Smooth muscle cell (in vitro differentiated cells): ENCODE measurements at regions not wholly inside any gene's neighbourhood (a gene's known extent, or its start where the extent isn't known, plus 50 kb on each side); places are given as distances from the start of the nearest gene placed in this dataset.
A peak's percentile ranks its signal among the peaks of the same experiment; 100 is the strongest.

Source experiments
- DNase-seq: peaks from one replicate; lab custom pipeline; 2025; ENCODE audit not compliant: unreplicated experiment; lab: John Stamatoyannopoulos, UW
- H2AFZ ChIP-seq: fragments of 200-600 bp; sonication (generic); 2 replicates; pipeline ENCODE4 v1.6.0; 2016; ENCODE audit warnings: antibody characterized with exemption, low read depth, mild to moderate bottlenecking
- H3F3A ChIP-seq: fragments of 200-600 bp; sonication (generic); 2 replicates; pipeline ENCODE4 v1.6.0; 2017; ENCODE audit warnings: antibody characterized with exemption, low read depth
- H3K27ac ChIP-seq: fragments of 200-600 bp; sonication (generic); 2 replicates; pipeline ENCODE4 v1.5.1; 2016; ENCODE audit warnings: low read depth, mild to moderate bottlenecking
- H3K27me3 ChIP-seq: fragments of 200-600 bp; sonication (generic); 2 replicates; pipeline ENCODE4 v1.6.1; 2016; ENCODE audit warnings: low read depth, mild to moderate bottlenecking
- H3K36me3 ChIP-seq: fragments of 200-600 bp; sonication (generic); 2 replicates; pipeline ENCODE4 v1.5.1; 2016; ENCODE audit warnings: low read depth
- H3K4me1 ChIP-seq: fragments of 200-600 bp; sonication (generic); 2 replicates; pipeline ENCODE4 v1.5.1; 2016; ENCODE audit warnings: low read depth
- H3K4me2 ChIP-seq: fragments of 200-600 bp; sonication (generic); 2 replicates; pipeline ENCODE4 v1.6.0; 2016; ENCODE audit warnings: mild to moderate bottlenecking
- H3K4me3 ChIP-seq: fragments of 200-600 bp; sonication (generic); 2 replicates; pipeline ENCODE4 v1.5.1; 2016; ENCODE audit warnings: mild to moderate bottlenecking
- H3K79me2 ChIP-seq: fragments of 200-600 bp; sonication (generic); 2 replicates; pipeline ENCODE4 v1.6.0; 2016; ENCODE audit warnings: low read depth, mild to moderate bottlenecking
- H3K9ac ChIP-seq: fragments of 200-600 bp; sonication (generic); 2 replicates; pipeline ENCODE4 v1.6.0; 2016; ENCODE audit warnings: low read depth
- H3K9me3 ChIP-seq: fragments of 200-600 bp; sonication (generic); replicated peaks from 2 replicates; pipeline ENCODE4 v1.5.1; 2016; ENCODE audit warnings: low read depth
- H4K20me1 ChIP-seq: fragments of 200-600 bp; sonication (generic); 2 replicates; pipeline ENCODE4 v1.6.0; 2016; ENCODE audit warnings: low read depth
- CTCF ChIP-seq: fragments of 200-600 bp; sonication (generic); IDR thresholded peaks from 2 replicates; pipeline ENCODE4 v1.5.1; 2017; ENCODE audit warnings: borderline replicate concordance, mild to moderate bottlenecking, antibody characterized with exemption; ENCODE audit not compliant: insufficient read depth, poor library complexity, severe bottlenecking
- WGBS: methylation state at CpG from one replicate; pipeline ENCODE4 v1.1.7; 2016; ENCODE audit warnings: low lambda C conversion rate; 5-methylcytosine and 5-hydroxymethylcytosine counted together

- H2AFZ ChIP-seq, result no peak overlapping the region
- no peak overlapping the region for H3K4me3 ChIP-seq
- no peaks in the 10 kb centered on the region for H3K9me3 ChIP-seq
- no peak overlapping the region for H3K27ac ChIP-seq
- H4K20me1 ChIP-seq, result no peaks in the 10 kb centered on the region
- no peaks in the 10 kb centered on the region for H3K79me2 ChIP-seq
- TF ChIP-seq CTCF, result no peak
- H3K4me1 ChIP-seq, result no peaks in the 10 kb centered on the region
- no peak overlapping the region for H3K9ac ChIP-seq
- no peaks in the 10 kb centered on the region for H3K27me3 ChIP-seq
- H3K4me2 ChIP-seq, result no peak overlapping the region
- DNase-seq, result no peak
- no peaks in the 10 kb centered on the region for H3K36me3 ChIP-seq
- H3F3A ChIP-seq, result no peaks in the 10 kb centered on the region
Observed at GRCh38 chr11:105398636-105399035, 211.2 kb upstream of the GRIA4 start.

GRCh38 chr11:105393326-105393725 lies 216.5 kb upstream of the GRIA4 start:
- no peaks in the 10 kb centered on the region for H3K27me3 ChIP-seq
- H2AFZ ChIP-seq, result peak overlapping the region; percentile 57

GRCh38 chr11:105392556-105392955 lies 217.3 kb upstream of the GRIA4 start:
- no peak overlapping the region for H3K4me3 ChIP-seq
- no peaks in the 10 kb centered on the region for H3K27me3 ChIP-seq
- no peak overlapping the region for H3K9ac ChIP-seq
- no peaks in the 10 kb centered on the region for H3K4me1 ChIP-seq
- H3K4me2 ChIP-seq, result no peak overlapping the region
- no peaks in the 10 kb centered on the region for H3K79me2 ChIP-seq
- TF ChIP-seq CTCF, result no peak
- H4K20me1 ChIP-seq, result no peaks in the 10 kb centered on the region
- no peak overlapping the region for H2AFZ ChIP-seq
- no peaks in the 10 kb centered on the region for H3K36me3 ChIP-seq
- WGBS, result 76% methylated on average over 1 of the region's 1 CpG
- H3F3A ChIP-seq, result no peaks in the 10 kb centered on the region
- no peaks in the 10 kb centered on the region for H3K9me3 ChIP-seq
- H3K27ac ChIP-seq, result no peak overlapping the region
- no peak for DNase-seq

More at GRCh38 chr11:105393326-105393725, 216.5 kb upstream of the GRIA4 start:
- H3K9ac ChIP-seq, result no peak overlapping the region
- H3K79me2 ChIP-seq, result no peaks in the 10 kb centered on the region
- H3F3A ChIP-seq, result no peaks in the 10 kb centered on the region
- no peak overlapping the region for H3K4me2 ChIP-seq
- no peaks in the 10 kb centered on the region for H4K20me1 ChIP-seq
- DNase-seq, result no peak
- no peak overlapping the region for H3K4me3 ChIP-seq
- no peak overlapping the region for H3K27ac ChIP-seq
- TF ChIP-seq CTCF, result no peak
- no peaks in the 10 kb centered on the region for H3K36me3 ChIP-seq
- H3K9me3 ChIP-seq, result no peaks in the 10 kb centered on the region
- WGBS, result 68% methylated on average over 2 of the region's 2 CpGs
- H3K4me1 ChIP-seq, result no peaks in the 10 kb centered on the region

GRCh38 chr11:105389952-105390351 lies 219.9 kb upstream of the GRIA4 start:
- Histone ChIP-seq H3K27ac (no peak overlapping the region), H3K27me3 (no peaks in the 10 kb centered on the region), H3K4me3 (no peak overlapping the region), H3K4me2 (no peak overlapping the region), H3K4me1 (no peaks in the 10 kb centered on the region), H2AFZ (no peak overlapping the region), H4K20me1 (no peaks in the 10 kb centered on the region), H3F3A (no peaks in the 10 kb centered on the region), H3K9me3 (no peaks in the 10 kb centered on the region), H3K9ac (no peak overlapping the region), H3K36me3 (no peaks in the 10 kb centered on the region), H3K79me2 (no peaks in the 10 kb centered on the region)
- 86% methylated on average over 5 of the region's 5 CpGs for WGBS
- DNase-seq, result no peak
- no peak for TF ChIP-seq CTCF
